H1 (cell line): ENCODE measurements at regions not wholly inside any gene's neighbourhood (a gene's known extent, or its start where the extent isn't known, plus 50 kb on each side); places are given as distances from the start of the nearest gene placed in this dataset.

Experiments
- CTCF ChIA-PET: fragments of 300-600 bp; sonication (Branson Sonifier 250); formaldehyde crosslinking; loops from one replicate; lab custom pipeline; 2021; ENCODE audit not compliant: partially characterized antibody; lab: Charles Lee
- POLR2A ChIA-PET: fragments of 300-600 bp; sonication (Branson Sonifier 250); formaldehyde crosslinking; loops from one replicate; lab custom pipeline; 2021; ENCODE audit warnings: inconsistent platforms; ENCODE audit not compliant: partially characterized antibody; lab: Charles Lee
- DNase-seq, 2 experiments: peaks; one replicate each; pipeline versions ENCODE4 v3.0.0 to v3.0.0-alpha.2; 2010 to 2022; ENCODE audit warnings: low spot score in 2 of 2, low read depth in 1 of 2, mixed read lengths in 1 of 2
- FAIRE-seq: peaks from 2 replicates; lab custom pipeline; 2011; peaks lifted over from hg19 to GRCh38; lab: Jason Lieb, UNC
- H2AFZ ChIP-seq: 2 replicates; pipeline ENCODE4 v1.8.1; 2012; ENCODE audit warnings: low read length, inconsistent platforms
- H2AK5ac ChIP-seq: 2 replicates; pipeline ENCODE4 v1.6.1; 2013; ENCODE audit warnings: low read depth, low read length
- H2BK120ac ChIP-seq: replicated peaks from 2 replicates; pipeline ENCODE3; 2013; ENCODE audit warnings: low read depth, low read length, inconsistent platforms
- H2BK12ac ChIP-seq: 2 replicates; pipeline ENCODE4 v1.6.1; 2013; ENCODE audit warnings: low read depth, low read length
- H2BK15ac ChIP-seq: 2 replicates; pipeline ENCODE4 v1.6.1; 2013; ENCODE audit warnings: low read length
- H2BK20ac ChIP-seq: 2 replicates; pipeline ENCODE4 v1.6.1; 2013; ENCODE audit warnings: low read length
- H2BK5ac ChIP-seq: 2 replicates; pipeline ENCODE4 v1.6.1; 2013; ENCODE audit warnings: low read depth, low read length
- H3K14ac ChIP-seq: 2 replicates; pipeline ENCODE4 v1.6.1; 2013; ENCODE audit warnings: inconsistent platforms; ENCODE audit not compliant: insufficient read length
- H3K18ac ChIP-seq: 2 replicates; pipeline ENCODE4 v1.6.1; 2013; ENCODE audit warnings: low read length; ENCODE audit errors: extremely low read depth
- H3K23ac ChIP-seq: 2 replicates; pipeline ENCODE4 v1.6.1; 2013; ENCODE audit warnings: inconsistent platforms; ENCODE audit not compliant: insufficient read length
- H3K23me2 ChIP-seq: 2 replicates; pipeline ENCODE4 v1.6.1; 2013; ENCODE audit warnings: low read depth, low read length
- H3K27ac ChIP-seq: 2 replicates; pipeline ENCODE4 v1.6.1; 2011; ENCODE audit warnings: low read depth, low read length, inconsistent platforms
- H3K27me3 ChIP-seq, 4 experiments: replicated peaks in 1 of 4; 1 replicate in 1 of 4; 2 replicates in 3 of 4; pipeline versions ENCODE4 v1.6.1 to v1.8.1; 2011 to 2013; ENCODE audit warnings: low read length in 3 of 4, mild to moderate bottlenecking in 3 of 4, inconsistent platforms in 2 of 4, mixed read lengths in 2 of 4, moderate library complexity in 1 of 4; ENCODE audit not compliant: control insufficient read depth in 3 of 4, insufficient read depth in 3 of 4; ENCODE audit errors: extremely low read depth in 1 of 4
- H3K36me3 ChIP-seq, 4 experiments: 2 replicates each; pipeline versions ENCODE4 v1.6.1 to v1.8.1; 2011 to 2013; ENCODE audit warnings: mild to moderate bottlenecking in 4 of 4, low read length in 3 of 4, moderate library complexity in 2 of 4, control low read depth in 1 of 4, inconsistent platforms in 1 of 4; ENCODE audit not compliant: insufficient read depth in 4 of 4, control insufficient read depth in 2 of 4
- H3K4ac ChIP-seq: replicated peaks from 2 replicates; pipeline ENCODE3; 2013; ENCODE audit warnings: low read length, low read depth, mixed read lengths, inconsistent platforms; ENCODE audit not compliant: insufficient read length
- H3K4me1 ChIP-seq, 4 experiments: replicated peaks in 1 of 4; 1 replicate in 1 of 4; 2 replicates in 3 of 4; pipeline versions ENCODE4 v1.6.1 to v1.8.1; 2011 to 2013; ENCODE audit warnings: low read length in 3 of 4, inconsistent platforms in 2 of 4, mixed read lengths in 1 of 4; ENCODE audit not compliant: insufficient read depth in 4 of 4, control insufficient read depth in 3 of 4
- H3K4me2 ChIP-seq, 2 experiments: 2 replicates each; pipeline versions ENCODE4 v1.6.1 to v1.8.1; 2011 to 2013; ENCODE audit warnings: low read depth in 2 of 2, low read length in 2 of 2, control low read depth in 1 of 2, inconsistent platforms in 1 of 2, mild to moderate bottlenecking in 1 of 2; ENCODE audit not compliant: insufficient read depth in 1 of 2
- H3K4me3 ChIP-seq, 4 experiments: fragments of 200-600, 300-600 bp in 1 of 4; sonication (generic), shearing (Covaris generic), sonication (Bioruptor Twin) in 1 of 4; 2 replicates each; pipeline versions ENCODE4 v1.5.1 to v1.8.1; 2011 to 2016; ENCODE audit warnings: low read length in 4 of 4, low read depth in 3 of 4, control low read depth in 2 of 4, inconsistent platforms in 2 of 4, mild to moderate bottlenecking in 2 of 4, mixed read lengths in 1 of 4, moderate library complexity in 1 of 4; ENCODE audit not compliant: insufficient read depth in 2 of 4; ENCODE audit errors: extremely low read depth in 1 of 4
- H3K56ac ChIP-seq: replicated peaks from 2 replicates; pipeline ENCODE3; 2013; ENCODE audit warnings: low read depth, mild to moderate bottlenecking, mixed read lengths, low read length, inconsistent platforms; ENCODE audit not compliant: insufficient read length
- H3K79me1 ChIP-seq: 2 replicates; pipeline ENCODE4 v1.6.1; 2013; ENCODE audit warnings: low read depth, low read length, control low read depth
- H3K79me2 ChIP-seq, 2 experiments: 2 replicates each; pipeline versions ENCODE4 v1.6.1 to v1.8.1; 2012 to 2013; ENCODE audit warnings: low read length in 2 of 2, mild to moderate bottlenecking in 2 of 2, inconsistent platforms in 1 of 2; ENCODE audit not compliant: insufficient read depth in 2 of 2, control insufficient read depth in 1 of 2
- H3K9ac ChIP-seq, 4 experiments: replicated peaks in 1 of 4; 1 replicate in 1 of 4; 2 replicates in 3 of 4; pipeline versions ENCODE4 v1.6.1 to v1.8.1; 2011 to 2013; ENCODE audit warnings: low read depth in 3 of 4, low read length in 3 of 4, control low read depth in 2 of 4, mild to moderate bottlenecking in 2 of 4, moderate library complexity in 2 of 4, inconsistent platforms in 1 of 4; ENCODE audit errors: extremely low read depth in 1 of 4
- H3K9me3 ChIP-seq, 2 experiments: 2 replicates each; pipeline versions ENCODE4 v1.6.1 to v1.8.1; 2012 to 2013; ENCODE audit warnings: mild to moderate bottlenecking in 2 of 2, moderate library complexity in 2 of 2, control low read depth in 1 of 2, inconsistent platforms in 1 of 2, low read depth in 1 of 2, low read length in 1 of 2, mixed read lengths in 1 of 2; ENCODE audit not compliant: insufficient read depth in 2 of 2
- H4K20me1 ChIP-seq, 2 experiments: replicated peaks in 1 of 2; 2 replicates each; pipeline versions ENCODE3 to v1.8.1; 2011 to 2013; ENCODE audit warnings: inconsistent platforms in 2 of 2, low read length in 2 of 2, mild to moderate bottlenecking in 1 of 2; ENCODE audit not compliant: insufficient read depth in 2 of 2, control insufficient read depth in 1 of 2
- H4K5ac ChIP-seq: 2 replicates; pipeline ENCODE4 v1.6.1; 2013; ENCODE audit warnings: low read length, low read depth, mixed read lengths, inconsistent platforms; ENCODE audit not compliant: insufficient read length
- H4K8ac ChIP-seq: 2 replicates; pipeline ENCODE4 v1.8.0; 2013; ENCODE audit warnings: mild to moderate bottlenecking, moderate library complexity, low read length, inconsistent platforms; ENCODE audit not compliant: insufficient read depth; ENCODE audit errors: extremely low read depth
- H4K91ac ChIP-seq: replicated peaks from 2 replicates; pipeline ENCODE3; 2013; ENCODE audit warnings: low read length, mixed read lengths, inconsistent platforms; ENCODE audit not compliant: insufficient read length
- BRCA1 ChIP-seq: IDR thresholded peaks from 2 replicates; pipeline ENCODE4 v1.6.1; 2012; ENCODE audit warnings: low read depth, low read length, improper control_type of control experiment
- CBX8 ChIP-seq: fragments of 300-800, 300-1000 bp; sonication (generic); IDR thresholded peaks from 2 replicates; pipeline ENCODE4 v1.7.1; 2016; ENCODE audit warnings: low read depth, low read length, borderline replicate concordance
- EZH2 ChIP-seq: fragments of 200-600 bp; sonication (generic); IDR thresholded peaks from 2 replicates; pipeline ENCODE4 v1.7.1; 2012; ENCODE audit warnings: low read depth, mild to moderate bottlenecking, moderate library complexity, low read length, inconsistent platforms; ENCODE audit not compliant: severe bottlenecking
- GABPA ChIP-seq: IDR thresholded peaks from 2 replicates; pipeline ENCODE4 v1.6.1; 2011; ENCODE audit warnings: mild to moderate bottlenecking, low read length, moderate library complexity, borderline replicate concordance; ENCODE audit not compliant: insufficient read depth
- HDAC2 ChIP-seq, 2 experiments: fragments of 300-600 bp in 1 of 2; sonication (generic) in 1 of 2; IDR thresholded peaks; 2 replicates each; pipeline ENCODE4 v1.6.1; 2011 to 2012; ENCODE audit warnings: low read depth in 2 of 2, low read length in 2 of 2, mild to moderate bottlenecking in 2 of 2, moderate library complexity in 2 of 2, borderline replicate concordance in 1 of 2, inconsistent platforms in 1 of 2
- NANOG ChIP-seq: IDR thresholded peaks from 2 replicates; pipeline ENCODE4 v1.6.1; 2011; ENCODE audit warnings: low read length, low read depth, mild to moderate bottlenecking, inconsistent platforms; ENCODE audit not compliant: insufficient read depth, poor library complexity, severe bottlenecking
- NRF1 ChIP-seq: IDR thresholded peaks from 2 replicates; pipeline ENCODE4 v1.6.1; 2011; ENCODE audit warnings: mild to moderate bottlenecking, low read depth, low read length, improper control_type of control experiment
- RAD21 ChIP-seq, 2 experiments: IDR thresholded peaks in 1 of 2; conservative IDR thresholded peaks in 1 of 2; 2 replicates each; pipeline ENCODE4 v1.6.1; 2011; ENCODE audit warnings: low read depth in 2 of 2, low read length in 2 of 2, improper control_type of control experiment in 1 of 2, inconsistent platforms in 1 of 2, mild to moderate bottlenecking in 1 of 2, moderate library complexity in 1 of 2
- RNF2 ChIP-seq: fragments of 200-900, 300-1000 bp; sonication (generic); IDR thresholded peaks from 2 replicates; pipeline ENCODE4 v1.7.1; 2016; ENCODE audit warnings: borderline replicate concordance, low read depth, mild to moderate bottlenecking, antibody characterized with exemption, low read length; ENCODE audit not compliant: poor library complexity, severe bottlenecking; ENCODE audit errors: missing control alignments
- SIX5 ChIP-seq: IDR thresholded peaks from 2 replicates; pipeline ENCODE4 v1.6.1; 2011; ENCODE audit warnings: mild to moderate bottlenecking, low read depth, low read length
- TBP ChIP-seq: IDR thresholded peaks from 2 replicates; pipeline ENCODE4 v1.6.1; 2011; ENCODE audit warnings: low read depth, low read length, improper control_type of control experiment
- USF2 ChIP-seq: IDR thresholded peaks from 2 replicates; pipeline ENCODE4 v1.6.1; 2011; ENCODE audit warnings: low read length, improper control_type of control experiment
- WGBS, 2 experiments: shearing (Covaris generic) in 1 of 2; methylation state at CpG; one replicate each; pipeline versions ENCODE4 v1.1.6 to v1.1.7; 2013 to 2015; ENCODE audit warnings: low lambda C conversion rate in 2 of 2, mixed read lengths in 2 of 2, inconsistent platforms in 1 of 2, low coverage in 1 of 2, missing lambda C conversion rate in 1 of 2; ENCODE audit not compliant: insufficient replicate concordance in 2 of 2, insufficient coverage in 1 of 2, insufficient read length in 1 of 2; ENCODE audit errors: extremely low coverage in 1 of 2, missing lambda C conversion rate in 1 of 2; 5-methylcytosine and 5-hydroxymethylcytosine counted together

GRCh38 chr14:66233591-66233990 is 252.6 kb upstream of the CCDC196 start:
- Histone ChIP-seq H3K4me1 (no peaks in the 10 kb centered on the region; a peak in 1 of 7 replicates), H3K18ac (no peak overlapping the region), H2AK5ac (no peak overlapping the region), H3K4me3 (no peak overlapping the region), H2AFZ (no peak overlapping the region), H3K79me2 (no peaks in the 10 kb centered on the region), H3K27me3 (no peaks in the 10 kb centered on the region), H2BK15ac (no peak overlapping the region), H4K20me1 (no peaks in the 10 kb centered on the region), H3K36me3 (no peaks in the 10 kb centered on the region), H3K9ac (no peak overlapping the region), H3K79me1 (no peaks in the 10 kb centered on the region), H3K14ac (no peak overlapping the region), H3K27ac (no peak overlapping the region), H3K4ac (no peak overlapping the region), H2BK5ac (no peak overlapping the region), H3K9me3 (no peaks in the 10 kb centered on the region), H2BK120ac (no peak overlapping the region), H2BK20ac (no peak overlapping the region), H3K23ac (no peak overlapping the region), H3K4me2 (no peak overlapping the region), H3K56ac (no peak overlapping the region), H4K8ac (no peak overlapping the region), H4K91ac (no peak overlapping the region), H2BK12ac (no peak overlapping the region), H3K23me2 (no peaks in the 10 kb centered on the region), H4K5ac (no peak overlapping the region)
- no peak for FAIRE-seq
- no peak for DNase-seq
- 94% methylated on average over 4 of the region's 4 CpGs; no CpG with 5 or more reads in 1 of the 2 experiments for WGBS, 2 experiments
- ChIA-PET POLR2A (no interaction called here), CTCF (interaction anchor here (0.8 to 1.3 kb wide), 2 partner anchors 10 to 163 kb away, joined by 3 read pairs; no protein-coding TSS in a partner anchor)
- TF ChIP-seq USF2 (no peak), SIX5 (no peak), BRCA1 (no peak), NRF1 (no peak), RNF2 (no peak), GABPA (no peak), RAD21 (IDR thresholded peaks at IDR 0.05 in 1 of 2, conservative IDR thresholded peaks at IDR 0.05 in 1 of 2; ENCODE audit: low read depth in 2 of 2, low read length in 2 of 2) (no peak), NANOG (no peak), CBX8 (no peak), TBP (no peak), EZH2 (no peak), HDAC2 (IDR thresholded peaks at IDR 0.05; ENCODE audit: borderline replicate concordance in 1 of 2, low read depth in 2 of 2, low read length in 2 of 2) (no peak)
